ENCODE measurements at regions not wholly inside any gene's neighbourhood (a gene's known extent, or its start where the extent isn't known, plus 50 kb on each side); places are given as distances from the start of the nearest gene placed in this dataset.
"Not testable (repeated sequence)": the region's sequence is repeated elsewhere in the genome, so short reads cannot be mapped to it uniquely, and the experiment has no call there.

GRCh38 chr9:83113445-83113844 lies 50.5 kb upstream of the RASEF start:
- not testable (repeated sequence) for TF ChIP-seq SIN3A (IDR thresholded peaks at IDR 0.05; ENCODE audit: low read depth, low read length); SUZ12 (IDR thresholded peaks at IDR 0.05; ENCODE audit: unreplicated experiment); POLR2A (IDR thresholded peaks at IDR 0.05; ENCODE audit: low read depth, low read length); BHLHE40 (IDR thresholded peaks at IDR 0.05; ENCODE audit: borderline replicate concordance in 1 of 2, low read depth in 2 of 2, low read length in 1 of 2); POLR2AphosphoS2 (IDR thresholded peaks at IDR 0.05; ENCODE audit: low read depth, low read length)

Data from GM12878 (cell line).